ENCODE measurements at regions not wholly inside any gene's neighbourhood (a gene's known extent, or its start where the extent isn't known, plus 50 kb on each side); places are given as distances from the start of the nearest gene placed in this dataset.
"Not testable (repeated sequence)": the region's sequence is repeated elsewhere in the genome, so short reads cannot be mapped to it uniquely, and the experiment has no call there.

DNA sequence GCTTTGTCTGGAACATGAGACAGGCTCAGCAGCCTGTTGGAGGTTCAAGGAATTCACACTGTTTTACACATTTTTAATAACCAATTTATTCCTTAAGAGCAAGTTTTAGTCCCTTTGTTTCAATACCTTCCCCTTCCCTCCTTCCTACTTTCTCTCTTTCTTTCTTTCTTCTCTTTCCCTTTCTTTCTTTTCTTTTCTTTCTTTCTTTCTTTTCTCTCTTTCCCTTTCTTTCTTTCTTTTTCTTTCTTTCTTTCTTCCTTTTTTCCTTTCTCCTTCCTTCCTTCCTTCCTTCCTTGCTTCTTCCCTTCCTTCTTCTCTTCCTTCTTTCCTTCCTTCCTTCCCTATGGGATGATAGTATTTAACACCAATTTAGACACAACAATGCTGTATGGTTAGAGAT is 164.2 kb downstream of the CENPF start:
- H3K27ac ChIP-seq = no peak overlapping the region
- H3K4me3 ChIP-seq (IDR thresholded peaks at IDR 0.05; ENCODE audit: insufficient read depth, low read depth, low read length) = no peak overlapping the region
- no peak overlapping the region for H2AFZ ChIP-seq (ENCODE audit: low read depth)
- TF ChIP-seq, protein P1, sequence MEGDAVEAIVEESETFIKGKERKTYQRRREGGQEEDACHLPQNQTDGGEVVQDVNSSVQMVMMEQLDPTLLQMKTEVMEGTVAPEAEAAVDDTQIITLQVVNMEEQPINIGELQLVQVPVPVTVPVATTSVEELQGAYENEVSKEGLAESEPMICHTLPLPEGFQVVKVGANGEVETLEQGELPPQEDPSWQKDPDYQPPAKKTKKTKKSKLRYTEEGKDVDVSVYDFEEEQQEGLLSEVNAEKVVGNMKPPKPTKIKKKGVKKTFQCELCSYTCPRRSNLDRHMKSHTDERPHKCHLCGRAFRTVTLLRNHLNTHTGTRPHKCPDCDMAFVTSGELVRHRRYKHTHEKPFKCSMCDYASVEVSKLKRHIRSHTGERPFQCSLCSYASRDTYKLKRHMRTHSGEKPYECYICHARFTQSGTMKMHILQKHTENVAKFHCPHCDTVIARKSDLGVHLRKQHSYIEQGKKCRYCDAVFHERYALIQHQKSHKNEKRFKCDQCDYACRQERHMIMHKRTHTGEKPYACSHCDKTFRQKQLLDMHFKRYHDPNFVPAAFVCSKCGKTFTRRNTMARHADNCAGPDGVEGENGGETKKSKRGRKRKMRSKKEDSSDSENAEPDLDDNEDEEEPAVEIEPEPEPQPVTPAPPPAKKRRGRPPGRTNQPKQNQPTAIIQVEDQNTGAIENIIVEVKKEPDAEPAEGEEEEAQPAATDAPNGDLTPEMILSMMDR (conservative IDR thresholded peaks at IDR 0.05; ENCODE audit: low read depth, low read length) = no peak
- no peaks in the 10 kb centered on the region for H3K79me2 ChIP-seq (ENCODE audit: insufficient read depth, low read depth)
- H3K9ac ChIP-seq = no peak overlapping the region
- no peaks in the 10 kb centered on the region for H4K20me1 ChIP-seq (ENCODE audit: insufficient read depth)
- H3K27me3 ChIP-seq (ENCODE audit: insufficient read depth, low read depth) = no peaks in the 10 kb centered on the region
- no peaks in the 10 kb centered on the region for H3K4me1 ChIP-seq (ENCODE audit: low read depth, poor library complexity, severe bottlenecking)
- H3K36me3 ChIP-seq (ENCODE audit: insufficient read depth) = no peaks in the 10 kb centered on the region
- no peak overlapping the region for H3K4me2 ChIP-seq

DNA sequence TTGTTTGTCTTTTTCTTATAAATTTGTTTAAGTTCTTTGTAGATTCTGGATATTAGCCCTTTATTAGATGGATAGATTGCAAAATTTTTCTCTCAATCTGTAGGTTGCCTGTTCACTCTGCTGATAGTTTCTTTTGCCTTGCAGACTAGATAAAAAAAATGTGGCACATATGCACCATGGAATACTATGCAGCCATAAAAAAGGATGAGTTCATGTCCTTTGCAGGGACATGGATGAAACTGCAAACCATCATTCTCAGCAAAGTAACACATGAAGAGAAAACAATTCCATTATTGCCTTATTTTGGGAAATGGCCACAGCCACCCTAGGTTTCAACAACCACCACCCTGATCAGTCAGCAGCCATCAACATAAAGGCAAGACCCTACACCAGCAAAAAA is 166.7 kb downstream of the CENPF start:
- H3K9ac ChIP-seq; H3K4me3 ChIP-seq (IDR thresholded peaks at IDR 0.05; ENCODE audit: insufficient read depth, low read depth, low read length); H3K27me3 ChIP-seq (ENCODE audit: insufficient read depth, low read depth); H3K27ac ChIP-seq; H4K20me1 ChIP-seq (ENCODE audit: insufficient read depth); H2AFZ ChIP-seq (ENCODE audit: low read depth); H3K4me1 ChIP-seq (ENCODE audit: low read depth, poor library complexity, severe bottlenecking); H3K36me3 ChIP-seq (ENCODE audit: insufficient read depth); H3K4me2 ChIP-seq; H3K79me2 ChIP-seq (ENCODE audit: insufficient read depth, low read depth): not testable (repeated sequence)

DNA sequence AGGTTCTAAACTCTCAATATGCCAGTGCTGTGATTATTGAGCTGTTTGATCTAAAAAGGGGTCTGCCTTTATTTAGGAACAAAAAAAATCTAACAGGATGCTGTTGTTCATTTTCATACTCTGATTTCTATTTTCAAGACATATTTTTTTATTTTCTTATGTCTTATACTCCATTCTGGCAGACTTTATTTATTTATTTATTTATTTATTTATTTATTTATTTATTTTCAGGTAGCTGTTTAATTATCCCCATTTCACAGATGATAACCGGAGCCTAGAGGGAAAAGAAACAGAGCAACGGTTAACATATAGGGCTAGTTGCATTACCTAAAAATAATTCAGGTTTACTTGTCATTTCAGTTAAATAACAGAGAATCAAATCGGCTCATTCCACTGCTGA is 174.4 kb downstream of the CENPF start:
- Histone ChIP-seq H3K4me1 (ENCODE audit: low read depth, poor library complexity, severe bottlenecking) (no peaks in the 10 kb centered on the region), H3K36me3 (ENCODE audit: insufficient read depth) (no peaks in the 10 kb centered on the region), H2AFZ (ENCODE audit: low read depth) (no peak overlapping the region), H3K27me3 (ENCODE audit: insufficient read depth, low read depth) (no peaks in the 10 kb centered on the region), H3K79me2 (ENCODE audit: insufficient read depth, low read depth) (no peaks in the 10 kb centered on the region), H3K27ac (no peak overlapping the region), H3K4me3 (IDR thresholded peaks at IDR 0.05; ENCODE audit: insufficient read depth, low read depth, low read length) (no peak overlapping the region), H4K20me1 (ENCODE audit: insufficient read depth) (no peaks in the 10 kb centered on the region), H3K4me2 (no peak overlapping the region), H3K9ac (no peak overlapping the region)
- TF ChIP-seq, protein P1 (conservative IDR thresholded peaks at IDR 0.05; ENCODE audit: low read depth, low read length) = no peak

DNA sequence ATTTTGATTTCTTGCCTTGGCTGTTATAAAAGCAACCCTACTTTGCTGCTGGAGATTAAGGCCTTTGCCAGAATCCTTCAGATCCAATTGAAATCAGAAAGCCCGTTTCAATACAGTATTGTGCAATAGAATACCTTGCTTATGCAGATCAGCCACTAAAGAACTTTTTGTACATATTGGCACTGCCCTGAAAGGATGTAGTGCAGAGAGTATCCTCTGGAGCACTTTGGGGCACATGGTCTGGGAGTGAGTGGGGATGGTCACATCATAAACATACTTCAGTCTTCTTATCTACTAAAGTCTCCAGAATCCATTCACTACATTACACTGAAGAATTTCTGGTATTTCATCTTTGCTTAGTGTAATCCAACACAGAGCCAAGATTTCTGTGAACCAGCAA is 189.0 kb downstream of the CENPF start:
- TF ChIP-seq, protein P1 (conservative IDR thresholded peaks at IDR 0.05; ENCODE audit: low read depth, low read length) = no peak
- H3K4me2 ChIP-seq = no peak overlapping the region
- H4K20me1 ChIP-seq (ENCODE audit: insufficient read depth) = no peaks in the 10 kb centered on the region

DNA sequence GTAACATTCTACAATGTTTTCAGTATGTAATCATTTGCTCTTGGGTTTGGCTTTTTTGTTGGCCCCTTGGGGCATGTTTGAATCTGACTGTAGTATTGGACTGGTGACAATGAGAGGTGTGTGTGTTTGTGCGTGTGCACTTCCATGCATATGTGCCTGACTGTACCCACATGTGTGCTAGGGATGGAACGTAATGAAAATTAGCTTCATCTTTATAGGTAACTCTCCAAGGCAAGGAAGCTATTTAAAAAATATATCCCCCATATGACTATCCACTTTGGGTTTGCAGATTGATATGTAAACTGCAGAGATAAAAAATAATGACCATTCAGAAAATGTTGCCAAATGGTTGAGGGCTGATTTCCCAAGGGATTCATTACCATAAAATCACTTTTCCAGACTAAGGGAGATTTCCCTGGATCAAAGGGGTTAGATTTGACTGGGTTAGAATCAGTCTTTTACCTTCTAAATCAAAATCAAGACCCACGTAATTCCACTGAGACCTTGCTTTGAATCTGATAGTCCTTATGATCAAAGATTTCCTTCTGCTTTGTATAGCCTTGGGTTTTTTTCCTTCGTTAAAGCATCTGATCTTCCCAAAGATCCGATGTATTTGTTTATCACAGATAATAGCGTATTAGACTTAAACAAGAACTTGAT is 189.7 kb downstream of the CENPF start:
- TF ChIP-seq, protein P1 (conservative IDR thresholded peaks at IDR 0.05; ENCODE audit: low read depth, low read length) = no peak
- Histone ChIP-seq H4K20me1 (ENCODE audit: insufficient read depth) (no peaks in the 10 kb centered on the region), H3K4me2 (no peak overlapping the region)

More for the DNA sequence above, 189.0 kb downstream of the CENPF start:
- H3K27ac ChIP-seq = no peak overlapping the region
- H3K27me3 ChIP-seq (ENCODE audit: insufficient read depth, low read depth) = no peaks in the 10 kb centered on the region
- no peaks in the 10 kb centered on the region for H3K79me2 ChIP-seq (ENCODE audit: insufficient read depth, low read depth)
- no peaks in the 10 kb centered on the region for H3K36me3 ChIP-seq (ENCODE audit: insufficient read depth)
- no peaks in the 10 kb centered on the region for H3K4me1 ChIP-seq (ENCODE audit: low read depth, poor library complexity, severe bottlenecking)
- no peak overlapping the region for H3K4me3 ChIP-seq (IDR thresholded peaks at IDR 0.05; ENCODE audit: insufficient read depth, low read depth, low read length)
- no peak overlapping the region for H2AFZ ChIP-seq (ENCODE audit: low read depth)
- no peak overlapping the region for H3K9ac ChIP-seq

More for the DNA sequence above, 189.7 kb downstream of the CENPF start:
- Histone ChIP-seq H2AFZ (ENCODE audit: low read depth) (no peak overlapping the region), H3K79me2 (ENCODE audit: insufficient read depth, low read depth) (no peaks in the 10 kb centered on the region), H3K4me1 (ENCODE audit: low read depth, poor library complexity, severe bottlenecking) (no peaks in the 10 kb centered on the region), H3K27me3 (ENCODE audit: insufficient read depth, low read depth) (no peaks in the 10 kb centered on the region), H3K27ac (no peak overlapping the region), H3K36me3 (ENCODE audit: insufficient read depth) (no peaks in the 10 kb centered on the region), H3K9ac (no peak overlapping the region), H3K4me3 (IDR thresholded peaks at IDR 0.05; ENCODE audit: insufficient read depth, low read depth, low read length) (no peak overlapping the region)
